PC-3 (cell line): ENCODE measurements at regions not wholly inside any gene's neighbourhood (a gene's known extent, or its start where the extent isn't known, plus 50 kb on each side); places are given as distances from the start of the nearest gene placed in this dataset.

Experiments
- ATAC-seq: fragments of 200-7000 bp; cut with Tn5 transposase; 2 replicates; pipeline ENCODE4 v1.9.1; 2020; ENCODE audit warnings: mild to moderate bottlenecking, moderate library complexity
- BruUV-seq: library from RNA; stranded (reverse); fragments of 400-500 nt; replicated peaks from 2 replicates; lab custom pipeline; 2021; lab: Mats Ljungman, UMichigan
- CTCF ChIA-PET: fragments of 300-600 bp; sonication (Branson Sonifier 250); formaldehyde crosslinking; loops from one replicate; lab custom pipeline; 2022; ENCODE audit warnings: antibody characterized with exemption; lab: Charles Lee
- POLR2A ChIA-PET: fragments of 300-600 bp; sonication (Branson Sonifier 250); formaldehyde crosslinking; loops from one replicate; lab custom pipeline; 2022; ENCODE audit warnings: antibody characterized with exemption; ENCODE audit not compliant: unreplicated experiment; lab: Charles Lee
- DNase-seq: peaks from one replicate; pipeline ENCODE4 v3.0.0-alpha.2; 2015
- H2AFZ ChIP-seq: fragments of 300-600 bp; sonication (generic); 2 replicates; pipeline ENCODE4 v1.6.0; 2016; ENCODE audit warnings: antibody characterized with exemption, low read length
- H3F3A ChIP-seq: fragments of 300-600 bp; sonication (generic); one replicate; pipeline ENCODE4 v1.6.0; 2017; ENCODE audit warnings: antibody characterized with exemption, low read length, control low read depth, mild to moderate bottlenecking; ENCODE audit not compliant: unreplicated experiment
- H3K27ac ChIP-seq: fragments of 300-600 bp; sonication (generic); 2 replicates; pipeline ENCODE4 v1.5.1; 2016; ENCODE audit warnings: mild to moderate bottlenecking, low read length
- H3K27me3 ChIP-seq: fragments of 300-600 bp; sonication (generic); 2 replicates; pipeline ENCODE4 v1.6.1; 2016; ENCODE audit warnings: low read length, mixed read lengths
- H3K36me3 ChIP-seq: fragments of 300-600 bp; sonication (generic); 2 replicates; pipeline ENCODE4 v1.6.1; 2016; ENCODE audit warnings: low read depth, mixed run types, low read length, mixed read lengths
- H3K4me1 ChIP-seq: fragments of 300-600 bp; sonication (generic); 2 replicates; pipeline ENCODE4 v1.5.1; 2016; ENCODE audit warnings: low read length; ENCODE audit not compliant: insufficient read depth
- H3K4me2 ChIP-seq: fragments of 300-600 bp; sonication (generic); 2 replicates; pipeline ENCODE4 v1.6.0; 2016; ENCODE audit warnings: low read length
- H3K4me3 ChIP-seq: fragments of 300-600 bp; sonication (generic); 2 replicates; pipeline ENCODE4 v1.5.1; 2016; ENCODE audit warnings: mild to moderate bottlenecking, low read length, mixed read lengths
- H3K79me2 ChIP-seq: fragments of 300-600 bp; sonication (generic); 2 replicates; pipeline ENCODE4 v1.6.1; 2017; ENCODE audit warnings: low read length, mixed read lengths
- H3K9ac ChIP-seq: fragments of 300-600 bp; sonication (generic); 2 replicates; pipeline ENCODE4 v1.6.0; 2016; ENCODE audit warnings: mild to moderate bottlenecking, low read length
- H3K9me2 ChIP-seq: fragments of 300-600 bp; sonication (generic); replicated peaks from 2 replicates; pipeline ENCODE4 v1.6.1; 2016; ENCODE audit warnings: mixed run types, low read length, mixed read lengths
- H3K9me3 ChIP-seq: fragments of 300-600 bp; sonication (generic); 2 replicates; pipeline ENCODE4 v1.6.1; 2016; ENCODE audit warnings: low read length, mixed read lengths
- H4K20me1 ChIP-seq: fragments of 300-600 bp; sonication (generic); 2 replicates; pipeline ENCODE4 v1.6.1; 2016; ENCODE audit warnings: low read length, mixed read lengths
- CTCF ChIP-seq: fragments of 300-600 bp; sonication (generic); conservative IDR thresholded peaks from 2 replicates; pipeline ENCODE4 v1.5.1; 2017; ENCODE audit warnings: antibody characterized with exemption, low read depth, mild to moderate bottlenecking, low read length
- EZH2 ChIP-seq: fragments of 300-600 bp; sonication (generic); IDR thresholded peaks from one replicate; pipeline ENCODE4 v1.6.1; 2017; ENCODE audit warnings: antibody characterized with exemption, mild to moderate bottlenecking, low read length; ENCODE audit not compliant: unreplicated experiment
- EZH2phosphoT487 ChIP-seq: fragments of 300-600 bp; sonication (generic); IDR thresholded peaks from 2 replicates; pipeline ENCODE4 v1.6.1; 2018; ENCODE audit warnings: mild to moderate bottlenecking, antibody characterized with exemption, low read length, borderline replicate concordance
- intact Hi-C: fragments of 100-400 bp; cut with micrococcal nuclease; formaldehyde crosslinking; loops from 2 replicates; pipeline ENCODE4 v1.9.0; 2023

- Histone ChIP-seq H3K9me2 (no peaks in the 10 kb centered on the region), H3K79me2 (peaks cover 56% of the 10 kb centered on the region), H3K4me2 (peak overlapping the region; percentile 90), H2AFZ (no peak overlapping the region), H3K9me3 (no peaks in the 10 kb centered on the region), H3K9ac (peak overlapping the region; percentile 71), H3K4me1 (peaks cover 24% of the 10 kb centered on the region), H3K4me3 (peak overlapping the region; percentile 74), H3K27me3 (no peaks in the 10 kb centered on the region), H4K20me1 (no peaks in the 10 kb centered on the region), H3F3A (no peaks in the 10 kb centered on the region), H3K27ac (no peak overlapping the region), H3K36me3 (no peaks in the 10 kb centered on the region)
- TF ChIP-seq CTCF (no peak), EZH2 (no peak), EZH2phosphoT487 (no peak)
- POLR2A ChIA-PET = no interaction called here
- no peak for DNase-seq
- intact Hi-C loops = no loop called here
- no peak for ATAC-seq
- CTCF ChIA-PET = interaction anchor here (0.6 kb wide), 1 partner anchor 322 kb away, joined by 8 read pairs; no protein-coding TSS in a partner anchor
- TSS peak; percentile 39 for BruUV-seq
Measured at GRCh38 chr17:64772845-64773299, 110.8 kb upstream of the SMURF2 start.

DNA sequence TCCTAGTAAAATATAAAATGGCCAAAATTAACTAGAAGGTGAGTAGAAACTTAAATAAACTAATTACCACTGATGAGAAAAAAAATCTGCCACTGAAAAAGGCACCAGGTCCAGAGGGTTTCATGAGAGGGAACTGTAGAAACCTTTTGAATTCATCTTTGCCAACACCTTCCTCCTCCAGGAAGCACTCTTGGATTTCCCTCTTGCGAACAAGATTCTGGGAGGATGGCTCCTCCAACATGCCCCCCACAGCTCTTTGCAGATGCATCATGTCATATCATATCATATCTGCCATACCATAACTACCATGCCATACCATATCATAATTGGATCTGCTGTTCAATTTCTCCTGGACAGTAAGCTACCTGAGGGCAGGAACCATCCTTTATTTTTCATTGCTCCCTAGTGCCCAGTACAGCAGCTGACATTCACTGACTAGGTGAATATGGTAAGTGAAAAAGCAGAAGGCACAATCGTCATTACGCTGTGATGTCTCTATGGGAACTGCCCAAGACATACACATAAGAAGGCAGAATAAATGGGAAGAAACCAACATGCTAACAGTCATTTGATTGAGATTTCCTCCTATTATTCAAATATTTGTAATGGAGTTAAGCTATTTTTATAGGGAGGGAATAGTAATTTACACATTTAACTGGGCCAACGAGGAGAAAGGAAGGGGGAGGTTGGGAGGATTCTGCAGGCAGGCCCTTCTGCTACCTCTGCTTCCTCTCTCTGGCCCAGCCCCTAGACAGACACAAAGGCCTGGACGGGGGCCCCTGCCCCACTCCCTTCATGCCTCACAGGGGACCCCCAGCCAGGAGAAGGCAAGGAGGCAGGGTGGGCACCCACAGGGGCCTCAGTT is 110.1 kb upstream of the SMURF2 start:
- Histone ChIP-seq H3K79me2 (peaks cover 63% of the 10 kb centered on the region), H2AFZ (no peak overlapping the region), H3K27ac (no peak overlapping the region), H3K4me2 (peak overlapping the region; percentile 90), H3K4me1 (peaks cover 19% of the 10 kb centered on the region), H3K9ac (peak overlapping the region; percentile 71; the same call in 1 of the 2 replicates), H3K27me3 (no peaks in the 10 kb centered on the region), H3F3A (no peaks in the 10 kb centered on the region), H3K36me3 (no peaks in the 10 kb centered on the region), H3K9me2 (no peaks in the 10 kb centered on the region), H3K9me3 (no peaks in the 10 kb centered on the region), H3K4me3 (peak overlapping the region; percentile 74), H4K20me1 (no peaks in the 10 kb centered on the region)
- DNase-seq (peak; percentile 26), ATAC-seq (no peak)
- TF ChIP-seq CTCF (no peak), EZH2phosphoT487 (no peak), EZH2 (no peak)
- BruUV-seq = no TSS peak
- ChIA-PET CTCF (interaction anchor here (0.6 kb wide), 1 partner anchor 322 kb away, joined by 8 read pairs; no protein-coding TSS in a partner anchor), POLR2A (no interaction called here)
- intact Hi-C loops = no loop called here
